ENCODE measurements at regions not wholly inside any gene's neighbourhood (a gene's known extent, or its start where the extent isn't known, plus 50 kb on each side); places are given as distances from the start of the nearest gene placed in this dataset.

DNA sequence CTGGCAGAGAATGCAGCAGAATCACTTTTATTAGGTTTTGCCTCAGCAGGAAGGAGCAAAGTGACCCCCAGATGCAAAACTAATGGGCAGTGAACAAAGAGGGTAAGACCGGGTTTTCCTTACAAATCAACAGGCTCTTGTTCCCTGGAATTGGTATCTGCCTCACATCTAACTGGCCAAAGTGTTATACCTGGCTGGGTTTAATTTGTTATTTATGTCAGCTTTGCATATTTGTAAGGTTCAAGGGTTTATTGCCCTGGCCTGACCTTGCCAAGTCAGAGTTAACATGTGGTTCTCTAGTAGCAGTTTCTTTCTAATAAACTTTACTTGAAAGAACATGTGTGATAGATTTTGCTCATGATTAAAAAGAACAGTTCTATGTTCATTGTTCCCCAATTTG lies 431.7 kb upstream of the NR2F2 start:
- DNase-seq (ENCODE audit: low read depth in 2 of 2): no peak

DNA sequence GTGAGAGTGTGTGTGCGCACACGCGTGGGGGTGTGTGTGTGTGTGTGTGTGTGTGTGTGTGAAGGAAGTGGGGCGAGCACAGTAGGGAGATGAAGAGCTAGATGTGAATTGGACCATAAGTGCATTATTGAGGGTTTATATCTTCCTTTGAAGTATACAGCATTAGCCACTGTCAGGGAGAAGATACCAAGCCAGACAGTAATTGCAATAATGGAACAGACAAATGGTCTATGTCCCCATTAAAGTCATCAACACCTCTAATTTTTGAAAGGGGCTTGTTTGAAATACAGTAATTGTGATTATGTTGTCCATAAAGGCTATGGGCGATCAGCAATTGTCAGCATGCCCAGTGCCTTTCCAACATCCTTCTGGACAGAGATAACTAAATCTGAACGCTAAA lies 429.2 kb upstream of the NR2F2 start:
- no peak for DNase-seq (ENCODE audit: low read depth in 2 of 2)

DNA sequence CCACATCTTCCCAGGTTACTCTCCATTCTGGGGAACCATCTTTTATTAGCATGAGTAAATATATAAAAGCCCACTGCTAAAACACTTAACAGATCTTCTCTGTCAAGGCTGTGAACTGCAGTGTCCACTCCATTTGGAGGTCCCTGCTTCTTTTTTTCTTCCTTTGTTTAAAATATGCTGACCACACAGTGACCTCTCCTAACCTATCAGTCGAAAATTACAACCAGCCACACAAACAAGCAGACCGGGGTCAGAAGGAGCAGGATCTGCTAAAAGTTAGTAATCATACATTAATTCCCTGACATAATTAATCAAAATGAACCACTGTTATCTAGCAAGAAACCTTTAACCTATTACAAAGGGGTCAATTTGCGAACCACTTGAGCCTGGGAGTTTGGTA lies 427.9 kb upstream of the NR2F2 start:
- no peak for DNase-seq (ENCODE audit: low read depth in 2 of 2)

DNA sequence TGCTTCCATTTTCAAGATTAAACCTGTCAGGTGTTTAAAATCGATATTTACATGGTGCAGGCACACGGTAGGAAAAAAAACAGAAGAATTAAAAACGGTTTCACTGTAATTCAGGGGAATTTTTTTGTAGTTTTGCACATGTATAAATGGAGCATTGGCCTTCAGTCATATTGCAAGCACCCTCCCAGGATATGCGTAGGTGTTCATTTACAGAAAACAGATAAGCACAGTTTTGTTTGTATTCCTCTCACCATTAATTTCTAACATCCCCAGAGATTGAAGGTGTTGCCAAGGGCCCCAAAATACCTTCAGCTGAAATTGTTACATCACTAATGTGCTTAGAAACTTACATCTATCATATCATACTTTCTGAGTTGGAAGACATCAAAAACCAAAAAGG lies 427.1 kb upstream of the NR2F2 start:
- no peak for DNase-seq (ENCODE audit: low read depth in 2 of 2)

DNA sequence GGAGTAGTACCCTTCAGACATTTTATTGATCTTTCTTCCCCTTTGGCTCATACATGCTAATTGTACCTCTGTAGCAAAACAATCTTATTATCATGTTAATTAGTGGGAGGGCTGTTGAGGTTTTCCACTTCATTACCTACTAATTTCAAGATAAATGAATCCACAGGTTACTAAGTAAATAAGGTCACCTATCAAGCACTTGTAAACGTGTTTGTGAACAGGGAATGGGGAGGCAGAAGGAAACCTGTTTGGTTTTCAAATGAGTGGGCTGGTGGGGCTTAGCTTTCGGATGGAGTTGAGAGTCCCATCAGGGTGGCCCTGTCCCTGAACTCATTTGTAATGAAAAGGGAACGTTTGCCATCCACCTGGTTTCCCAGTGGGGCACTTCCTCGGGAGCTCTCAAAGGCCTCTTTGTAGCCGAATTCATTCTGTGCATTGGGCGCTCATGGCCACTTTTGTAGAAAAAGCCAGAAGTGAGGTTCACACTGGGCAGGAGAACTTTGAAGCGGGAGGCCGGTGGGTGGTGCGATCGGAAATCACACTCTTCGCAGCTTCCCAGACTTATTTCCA lies 419.8 kb upstream of the NR2F2 start:
- DNase-seq (ENCODE audit: low read depth in 2 of 2): no peak

DNA sequence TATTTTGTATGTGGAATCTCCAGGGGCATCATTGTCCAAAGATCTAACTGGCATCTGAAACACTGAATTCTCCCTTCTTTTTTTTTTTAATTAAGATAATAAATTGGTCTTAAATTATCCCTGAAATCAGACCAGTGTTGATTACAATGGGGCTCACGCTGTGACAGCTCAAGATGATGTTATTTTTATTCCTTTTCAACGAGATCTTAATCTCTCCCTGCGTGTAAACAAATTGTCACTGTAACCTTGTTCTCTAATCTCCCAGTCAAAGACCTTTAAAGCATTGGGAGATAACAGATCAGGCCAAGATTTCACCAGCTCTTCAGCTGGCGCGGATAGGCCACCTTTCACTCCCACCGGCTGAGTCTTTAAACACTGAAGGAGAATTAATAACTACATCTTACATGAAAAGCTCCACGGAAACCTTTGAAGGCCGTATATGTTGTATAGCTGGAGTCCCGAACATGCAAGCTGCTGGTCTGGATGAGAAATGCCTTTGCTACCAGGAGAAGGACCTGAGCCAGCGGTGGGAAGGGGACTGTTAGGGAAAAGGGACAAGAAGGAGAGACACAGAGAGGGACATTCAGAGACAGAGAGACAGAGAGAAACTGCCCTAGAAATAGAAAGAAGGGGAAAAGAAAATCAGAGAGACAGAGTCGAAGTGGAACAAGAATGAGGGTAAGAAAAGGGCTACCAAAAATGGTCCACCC lies 418.8 kb upstream of the NR2F2 start:
- no peak for DNase-seq (ENCODE audit: low read depth in 2 of 2)

DNA sequence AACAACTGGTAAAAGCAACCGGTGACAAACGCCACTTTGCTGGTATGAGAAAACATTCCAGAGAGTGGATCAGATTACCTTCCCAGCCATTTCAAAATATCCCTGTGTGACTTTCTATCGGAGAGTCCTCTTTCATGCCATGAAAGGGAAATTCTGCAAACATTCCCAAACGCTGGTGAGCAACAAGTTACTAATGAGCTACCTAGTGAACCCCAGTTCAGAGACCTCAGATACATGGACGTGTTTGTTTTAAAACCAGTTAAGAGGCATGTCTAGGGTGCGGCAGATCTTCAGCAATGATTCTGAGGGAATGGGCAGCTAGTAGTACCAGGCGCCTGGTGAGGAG lies 418.2 kb upstream of the NR2F2 start:
- DNase-seq (ENCODE audit: low read depth in 2 of 2): no peak

DNA sequence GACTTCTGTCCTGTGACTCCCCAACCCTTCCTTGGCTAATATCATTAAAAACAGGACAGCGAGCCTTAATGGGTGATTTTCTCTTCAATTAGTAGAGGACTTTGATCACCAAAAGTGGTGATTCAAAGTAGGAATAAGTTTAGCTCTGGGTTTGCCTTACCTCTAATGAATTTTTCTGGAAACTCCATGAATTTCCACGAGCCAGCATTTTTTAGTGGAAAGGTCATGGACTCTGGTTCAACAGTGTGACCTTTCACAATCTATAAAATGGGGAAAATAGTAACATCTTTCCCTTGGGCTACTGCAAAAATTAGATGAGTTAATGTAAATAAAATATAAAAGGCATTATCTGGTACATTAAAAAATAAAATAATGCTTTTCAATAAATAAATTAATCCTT lies 417.8 kb upstream of the NR2F2 start:
- DNase-seq (ENCODE audit: low read depth in 2 of 2): no peak

DNA sequence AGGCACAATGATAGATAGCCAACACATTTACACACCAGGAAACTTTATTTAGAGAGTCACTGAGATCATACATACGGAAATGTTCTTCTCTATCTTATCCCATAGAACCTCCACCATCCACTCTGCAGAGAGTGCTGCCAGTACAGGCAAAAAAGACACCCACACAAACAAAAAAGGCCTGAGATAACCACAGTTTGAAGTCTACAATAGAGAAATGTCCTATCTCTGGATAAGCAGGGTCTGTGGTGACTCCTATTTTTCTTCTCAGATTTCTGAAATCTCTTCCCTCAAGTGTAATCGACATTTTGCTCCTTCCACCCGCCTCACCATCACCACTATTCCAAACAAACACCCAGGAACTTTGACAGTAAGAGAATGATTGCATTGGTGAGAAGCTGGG lies 413.9 kb upstream of the NR2F2 start:
- DNase-seq (ENCODE audit: low read depth in 2 of 2): no peak

DNA sequence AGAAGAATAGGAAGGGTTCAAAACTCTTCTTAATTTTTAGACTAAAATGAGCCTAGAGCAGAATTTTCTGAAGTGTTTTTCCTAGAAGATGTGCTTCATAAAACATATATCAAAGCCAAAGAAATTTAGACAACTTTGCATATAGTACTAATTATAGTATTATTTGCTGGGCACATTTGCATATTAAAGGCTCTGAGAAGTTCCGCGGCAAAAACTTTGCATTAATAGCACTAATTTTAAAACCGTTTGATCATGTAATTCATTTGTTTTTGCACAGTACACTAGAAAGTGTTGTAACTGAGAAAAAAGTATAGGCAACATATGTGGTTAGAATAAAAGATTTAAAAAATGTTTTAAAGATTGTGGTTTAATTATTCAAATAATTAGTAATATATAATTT lies 412.0 kb upstream of the NR2F2 start:
- no peak for DNase-seq (ENCODE audit: low read depth in 2 of 2)

DNA sequence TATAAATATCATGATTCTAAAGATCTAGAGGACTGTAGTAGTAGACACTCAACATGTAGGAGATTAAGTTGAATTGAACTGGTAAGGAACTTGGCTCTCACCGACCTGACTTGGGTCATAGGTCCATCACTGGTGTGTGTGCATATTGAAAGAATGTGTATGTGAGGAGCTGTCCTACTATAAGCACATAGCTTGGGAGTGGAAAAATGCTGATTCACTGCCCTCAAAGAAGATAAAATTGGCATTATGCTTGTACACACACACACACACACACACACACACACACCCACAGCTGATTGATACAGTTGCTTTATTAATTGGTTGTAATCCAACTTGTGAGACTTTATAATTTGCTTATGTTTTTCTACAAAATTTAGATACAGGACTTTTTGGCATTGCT lies 411.0 kb upstream of the NR2F2 start:
- DNase-seq (ENCODE audit: low read depth in 2 of 2): no peak

DNA sequence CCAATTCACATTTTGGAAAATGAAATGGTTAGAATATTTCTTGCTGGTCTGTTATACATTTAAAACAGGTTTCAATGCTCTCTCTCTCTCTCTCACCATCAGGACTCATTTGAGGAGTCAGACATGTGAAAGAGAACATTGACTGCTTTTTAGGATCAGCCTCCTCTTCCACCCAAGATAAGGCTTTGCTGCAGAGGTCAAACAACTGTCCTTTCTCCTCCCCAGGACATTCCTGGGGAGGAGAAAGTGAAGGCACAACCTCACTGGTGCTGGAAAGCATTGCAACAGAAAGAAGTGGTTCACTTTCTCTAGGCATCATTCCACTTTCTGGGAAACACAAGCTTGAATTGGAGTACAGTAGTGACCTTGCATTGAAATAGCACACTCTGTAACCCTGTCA lies 409.1 kb upstream of the NR2F2 start:
- DNase-seq (ENCODE audit: low read depth in 2 of 2): no peak

DNA sequence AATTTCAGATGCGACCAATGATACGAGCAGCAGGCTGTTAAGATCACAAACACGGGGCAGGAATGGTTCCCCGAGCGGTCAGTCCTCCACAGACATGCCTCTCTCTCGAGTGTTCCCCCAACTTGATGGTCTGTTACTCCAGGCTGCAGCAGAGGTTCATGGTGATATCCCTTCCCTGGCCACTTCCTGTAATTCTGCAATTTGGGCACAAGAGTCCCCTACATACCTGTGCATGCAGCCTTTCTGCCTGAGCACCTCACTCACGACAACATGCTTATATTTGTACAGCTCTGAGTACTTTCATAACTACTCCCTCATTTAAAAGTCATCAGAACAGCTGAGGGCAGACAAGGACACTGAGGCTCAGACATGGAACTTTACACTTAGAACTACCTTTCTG lies 408.1 kb upstream of the NR2F2 start:
- DNase-seq (ENCODE audit: low read depth in 2 of 2): no peak

DNA sequence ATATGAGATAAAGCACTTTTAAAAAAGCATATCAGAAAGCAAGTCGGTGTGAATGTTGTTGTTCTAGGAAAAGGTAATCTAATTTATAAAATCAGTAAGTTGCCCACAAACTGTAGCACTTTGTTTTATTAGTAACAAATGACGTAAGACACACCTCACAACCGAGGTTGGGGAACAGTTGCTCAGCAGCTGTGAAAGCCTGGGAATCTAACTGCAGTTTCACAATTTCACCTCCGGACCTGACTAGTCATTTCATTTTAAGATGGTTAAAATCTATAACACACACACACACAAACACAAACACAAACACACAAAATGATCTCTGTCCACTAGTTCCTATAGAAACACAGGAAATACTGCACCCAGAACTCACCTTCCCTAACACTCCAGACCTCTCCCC lies 406.7 kb upstream of the NR2F2 start:
- DNase-seq (ENCODE audit: low read depth in 2 of 2): no peak

DNA sequence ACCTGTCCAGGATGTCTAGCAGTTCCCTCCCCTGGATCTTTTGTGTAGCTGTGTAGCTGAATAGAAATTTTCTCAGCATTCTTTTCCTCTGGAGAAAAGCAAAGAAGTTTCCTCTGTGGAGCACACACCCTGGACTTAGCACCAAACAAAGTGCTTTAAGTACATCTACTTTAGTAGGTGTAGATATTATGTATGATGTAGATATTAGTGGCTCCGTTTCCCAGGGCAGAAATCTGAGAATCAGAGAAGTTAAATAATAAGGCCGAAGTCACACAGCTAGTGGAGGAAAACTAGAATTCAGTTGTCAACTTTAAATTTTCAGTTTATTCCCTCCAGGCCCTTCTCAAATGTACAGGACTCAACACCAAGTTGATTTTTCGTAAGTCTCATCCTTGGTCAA lies 401.7 kb upstream of the NR2F2 start:
- no peak for DNase-seq (ENCODE audit: low read depth in 2 of 2)

DNA sequence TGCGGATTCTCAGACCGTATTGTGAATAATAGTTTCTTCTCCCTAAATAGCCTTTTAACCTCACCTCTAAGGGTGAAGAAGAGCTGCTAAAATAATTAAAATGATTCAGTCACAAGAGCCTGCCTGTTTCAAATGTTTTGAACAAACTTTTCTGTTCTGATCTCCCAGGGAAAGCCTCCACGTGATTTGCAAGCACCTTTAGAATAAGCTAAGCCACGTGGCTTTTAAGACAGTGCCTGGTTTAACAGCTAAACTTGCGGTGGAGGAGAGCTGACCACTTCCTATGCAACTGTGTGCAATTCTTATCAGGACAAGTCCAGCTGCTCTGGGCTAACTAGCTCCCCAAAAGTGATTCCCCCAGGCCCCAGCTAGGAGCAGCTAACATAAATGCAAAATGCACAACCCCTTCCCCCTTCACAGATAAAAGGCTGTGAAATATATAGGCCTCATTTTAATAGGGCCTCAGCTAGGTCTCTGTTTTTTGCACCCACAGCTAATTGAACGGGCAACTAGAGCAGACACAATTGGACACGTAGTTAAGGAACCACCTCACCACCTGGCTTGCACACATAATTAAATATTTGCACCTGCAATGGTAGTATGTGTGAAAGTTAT lies 401.2 kb upstream of the NR2F2 start:
- DNase-seq (ENCODE audit: low read depth in 2 of 2): no peak

DNA sequence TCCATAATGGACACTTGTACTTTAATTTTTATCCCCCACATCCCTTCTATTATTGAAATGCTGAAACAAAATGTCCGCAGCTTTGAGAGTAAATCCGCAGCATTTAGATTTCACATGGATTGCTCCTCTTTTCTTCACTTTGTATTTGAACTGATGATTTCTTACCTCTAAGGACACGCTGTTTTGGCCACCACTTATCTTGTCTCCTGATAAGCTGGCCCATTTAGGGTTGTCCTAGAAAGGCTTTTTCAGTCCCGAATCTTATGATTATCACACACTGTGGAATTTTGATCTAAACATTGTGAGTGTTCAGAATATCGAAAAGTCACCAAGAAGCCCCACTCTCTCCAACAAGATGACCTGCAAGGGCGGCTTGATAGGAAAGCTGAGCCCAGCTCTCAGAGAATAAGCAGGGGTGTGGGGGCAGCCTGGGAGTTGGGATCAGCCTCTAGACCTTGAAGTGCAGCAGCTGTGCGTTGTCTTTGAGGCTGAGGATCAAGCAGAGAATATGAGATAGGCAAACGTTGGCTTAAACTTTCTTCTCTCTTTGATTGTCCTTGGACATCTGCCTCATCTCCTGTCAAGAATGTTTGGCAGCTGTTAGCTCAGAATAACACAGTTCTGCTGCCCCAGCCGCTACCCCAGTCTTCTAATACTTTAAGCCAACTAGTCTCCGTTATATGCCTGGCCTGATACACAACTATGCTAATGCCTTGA lies 399.7 kb upstream of the NR2F2 start:
- no peak for DNase-seq (ENCODE audit: low read depth in 2 of 2)

DNA sequence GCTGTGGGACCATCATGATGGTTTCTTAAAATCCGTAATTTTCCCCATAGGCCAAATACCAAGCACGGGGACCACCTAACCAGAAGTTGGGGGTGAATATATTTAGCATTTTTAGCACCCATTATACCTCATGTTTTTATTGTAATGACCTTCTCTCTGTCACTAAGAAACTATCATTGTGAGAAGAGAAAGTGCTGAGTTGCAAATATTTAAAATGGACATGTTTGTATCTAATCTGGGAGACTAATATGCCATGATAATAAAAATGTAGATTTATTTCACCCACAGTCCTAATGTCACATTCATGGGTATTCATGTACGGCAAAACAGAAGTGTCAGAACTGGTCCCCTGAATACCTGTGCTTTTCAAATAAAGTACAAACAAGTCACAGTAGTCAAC lies 398.9 kb upstream of the NR2F2 start:
- DNase-seq (ENCODE audit: low read depth in 2 of 2): no peak

DNA sequence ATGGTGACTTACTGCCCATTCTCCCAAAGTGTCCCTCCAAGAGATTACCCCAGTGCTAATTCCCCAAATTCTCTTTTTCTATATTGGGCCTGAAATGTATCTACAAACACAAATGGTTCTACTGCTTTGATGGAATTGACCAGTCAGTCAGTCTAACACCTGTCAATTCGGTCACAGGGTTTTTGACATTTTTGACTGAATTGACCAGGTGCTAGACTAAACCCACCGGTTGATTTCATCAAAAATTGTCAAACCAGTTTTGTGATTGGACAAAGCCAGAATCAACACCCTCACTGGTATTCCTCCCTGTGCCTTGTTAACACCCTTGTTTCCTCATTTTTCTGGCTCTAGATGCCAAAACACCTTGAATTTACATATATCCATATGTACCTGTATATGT lies 398.4 kb upstream of the NR2F2 start:
- DNase-seq (ENCODE audit: low read depth in 2 of 2): no peak

DNA sequence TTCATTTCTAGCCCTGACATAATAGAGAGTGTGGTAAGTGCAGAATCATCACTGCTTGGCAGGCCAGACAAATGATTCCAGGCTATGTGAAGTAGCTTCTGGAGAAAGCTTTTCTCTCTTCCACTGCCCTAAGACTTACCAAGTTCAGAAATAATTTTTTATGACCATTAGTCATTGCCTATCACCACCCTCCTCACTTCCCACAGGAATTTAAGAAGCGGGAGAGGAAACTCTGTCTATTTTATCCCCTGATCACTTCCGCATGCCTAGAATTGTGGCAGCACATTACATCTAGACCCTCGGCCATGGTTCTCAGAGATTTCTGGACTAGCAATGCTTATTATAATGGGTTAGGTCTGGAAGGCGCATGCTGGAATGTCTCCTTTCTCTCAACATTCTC lies 397.8 kb upstream of the NR2F2 start:
- DNase-seq (ENCODE audit: low read depth in 2 of 2): no peak

DNA sequence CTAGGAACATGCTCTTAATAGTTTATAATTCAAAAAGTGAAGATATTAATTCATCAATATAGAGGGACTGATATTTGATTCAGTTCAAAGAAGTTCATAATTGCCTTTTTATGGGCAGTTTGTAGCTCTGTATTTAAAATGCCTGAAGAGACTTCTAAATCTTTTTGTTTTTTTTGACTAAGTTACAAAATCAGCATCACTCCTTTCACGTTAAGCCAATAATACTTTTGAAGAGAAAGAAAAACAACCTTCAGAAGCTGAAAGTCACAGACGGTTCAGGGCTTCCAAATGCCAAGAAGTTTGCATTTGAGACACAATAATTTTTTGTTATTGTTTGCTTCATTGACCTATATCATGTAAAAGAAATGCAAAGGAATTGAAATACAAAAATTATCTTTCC lies 394.6 kb upstream of the NR2F2 start:
- no peak for DNase-seq (ENCODE audit: low read depth in 2 of 2)

DNA sequence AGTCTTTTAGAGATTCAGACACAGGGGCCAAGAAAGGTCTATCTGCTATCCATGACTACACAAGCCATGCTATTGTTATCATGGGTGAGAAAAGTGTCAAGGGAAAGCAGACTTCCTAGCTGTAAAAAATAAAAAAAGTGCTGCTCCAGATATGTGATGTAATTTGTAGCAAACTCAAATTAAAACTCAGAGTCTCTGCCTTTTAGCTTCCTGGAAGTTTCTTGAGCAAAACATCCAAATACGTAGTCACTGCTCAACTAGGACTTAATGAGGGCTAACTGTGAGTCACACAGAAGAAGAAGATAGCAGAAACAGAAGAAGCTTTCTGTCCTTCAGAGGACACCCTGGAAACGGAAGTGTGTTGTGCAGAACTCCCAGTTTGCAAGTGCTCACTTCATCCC lies 393.4 kb upstream of the NR2F2 start:
- DNase-seq (ENCODE audit: low read depth in 2 of 2): no peak

DNA sequence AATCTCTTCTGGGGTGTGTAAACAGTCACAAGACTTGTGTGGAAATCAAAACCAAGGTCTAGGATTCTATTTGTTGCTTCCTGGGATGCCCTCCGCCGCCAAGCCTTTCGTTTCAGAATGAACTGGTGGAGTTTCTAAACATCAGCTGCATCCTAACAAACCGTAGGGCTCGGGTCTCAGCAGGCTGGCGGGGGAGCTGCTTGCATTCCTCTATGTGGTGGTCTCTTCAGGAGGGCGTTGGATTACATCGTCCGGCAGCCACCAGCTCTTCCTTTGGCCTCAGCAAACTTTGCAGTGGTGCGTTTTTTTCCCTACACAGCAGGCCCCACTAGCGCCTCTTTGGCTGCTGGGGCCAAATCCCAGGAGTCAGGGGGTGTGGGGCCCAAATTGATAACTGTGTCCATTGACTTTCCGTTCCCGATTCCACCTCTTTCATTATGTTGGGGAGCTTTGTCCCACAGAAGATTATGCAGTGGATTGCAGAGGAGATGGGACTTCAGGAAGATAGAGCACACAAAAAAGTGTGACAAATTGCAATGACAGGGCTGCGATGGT lies 390.0 kb upstream of the NR2F2 start:
- no peak for DNase-seq (ENCODE audit: low read depth in 2 of 2)

All from stimulated activated CD8-positive, alpha-beta memory T cell treated with anti-CD3 and anti-CD28 coated beads, Interleukin-2, amount 100 ng/mL, for 48 hours (primary cell).